ENCODE measurements at regions not wholly inside any gene's neighbourhood (a gene's known extent, or its start where the extent isn't known, plus 50 kb on each side); places are given as distances from the start of the nearest gene placed in this dataset.

DNA sequence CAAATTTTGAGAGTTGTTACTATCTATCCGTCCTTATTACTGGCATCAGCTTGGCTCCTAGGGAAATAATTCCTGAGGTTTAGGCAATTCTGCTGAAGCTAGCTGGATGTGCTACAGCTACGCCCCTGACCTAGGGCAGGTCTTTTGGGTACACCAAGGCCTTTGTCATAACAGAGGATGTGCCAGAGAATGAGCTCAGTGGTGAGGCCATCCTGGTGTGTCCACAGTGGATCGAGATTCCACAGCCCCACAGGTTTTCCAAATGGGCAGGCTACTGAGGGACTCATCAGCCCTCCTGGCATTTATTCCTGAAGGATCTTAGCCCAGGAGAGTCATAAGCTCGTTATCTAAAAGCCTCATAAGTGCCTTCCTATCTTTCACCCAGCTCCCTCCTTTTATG lies 475.2 kb upstream of the USP24 start (continued):
- TF ChIP-seq, protein P1, sequence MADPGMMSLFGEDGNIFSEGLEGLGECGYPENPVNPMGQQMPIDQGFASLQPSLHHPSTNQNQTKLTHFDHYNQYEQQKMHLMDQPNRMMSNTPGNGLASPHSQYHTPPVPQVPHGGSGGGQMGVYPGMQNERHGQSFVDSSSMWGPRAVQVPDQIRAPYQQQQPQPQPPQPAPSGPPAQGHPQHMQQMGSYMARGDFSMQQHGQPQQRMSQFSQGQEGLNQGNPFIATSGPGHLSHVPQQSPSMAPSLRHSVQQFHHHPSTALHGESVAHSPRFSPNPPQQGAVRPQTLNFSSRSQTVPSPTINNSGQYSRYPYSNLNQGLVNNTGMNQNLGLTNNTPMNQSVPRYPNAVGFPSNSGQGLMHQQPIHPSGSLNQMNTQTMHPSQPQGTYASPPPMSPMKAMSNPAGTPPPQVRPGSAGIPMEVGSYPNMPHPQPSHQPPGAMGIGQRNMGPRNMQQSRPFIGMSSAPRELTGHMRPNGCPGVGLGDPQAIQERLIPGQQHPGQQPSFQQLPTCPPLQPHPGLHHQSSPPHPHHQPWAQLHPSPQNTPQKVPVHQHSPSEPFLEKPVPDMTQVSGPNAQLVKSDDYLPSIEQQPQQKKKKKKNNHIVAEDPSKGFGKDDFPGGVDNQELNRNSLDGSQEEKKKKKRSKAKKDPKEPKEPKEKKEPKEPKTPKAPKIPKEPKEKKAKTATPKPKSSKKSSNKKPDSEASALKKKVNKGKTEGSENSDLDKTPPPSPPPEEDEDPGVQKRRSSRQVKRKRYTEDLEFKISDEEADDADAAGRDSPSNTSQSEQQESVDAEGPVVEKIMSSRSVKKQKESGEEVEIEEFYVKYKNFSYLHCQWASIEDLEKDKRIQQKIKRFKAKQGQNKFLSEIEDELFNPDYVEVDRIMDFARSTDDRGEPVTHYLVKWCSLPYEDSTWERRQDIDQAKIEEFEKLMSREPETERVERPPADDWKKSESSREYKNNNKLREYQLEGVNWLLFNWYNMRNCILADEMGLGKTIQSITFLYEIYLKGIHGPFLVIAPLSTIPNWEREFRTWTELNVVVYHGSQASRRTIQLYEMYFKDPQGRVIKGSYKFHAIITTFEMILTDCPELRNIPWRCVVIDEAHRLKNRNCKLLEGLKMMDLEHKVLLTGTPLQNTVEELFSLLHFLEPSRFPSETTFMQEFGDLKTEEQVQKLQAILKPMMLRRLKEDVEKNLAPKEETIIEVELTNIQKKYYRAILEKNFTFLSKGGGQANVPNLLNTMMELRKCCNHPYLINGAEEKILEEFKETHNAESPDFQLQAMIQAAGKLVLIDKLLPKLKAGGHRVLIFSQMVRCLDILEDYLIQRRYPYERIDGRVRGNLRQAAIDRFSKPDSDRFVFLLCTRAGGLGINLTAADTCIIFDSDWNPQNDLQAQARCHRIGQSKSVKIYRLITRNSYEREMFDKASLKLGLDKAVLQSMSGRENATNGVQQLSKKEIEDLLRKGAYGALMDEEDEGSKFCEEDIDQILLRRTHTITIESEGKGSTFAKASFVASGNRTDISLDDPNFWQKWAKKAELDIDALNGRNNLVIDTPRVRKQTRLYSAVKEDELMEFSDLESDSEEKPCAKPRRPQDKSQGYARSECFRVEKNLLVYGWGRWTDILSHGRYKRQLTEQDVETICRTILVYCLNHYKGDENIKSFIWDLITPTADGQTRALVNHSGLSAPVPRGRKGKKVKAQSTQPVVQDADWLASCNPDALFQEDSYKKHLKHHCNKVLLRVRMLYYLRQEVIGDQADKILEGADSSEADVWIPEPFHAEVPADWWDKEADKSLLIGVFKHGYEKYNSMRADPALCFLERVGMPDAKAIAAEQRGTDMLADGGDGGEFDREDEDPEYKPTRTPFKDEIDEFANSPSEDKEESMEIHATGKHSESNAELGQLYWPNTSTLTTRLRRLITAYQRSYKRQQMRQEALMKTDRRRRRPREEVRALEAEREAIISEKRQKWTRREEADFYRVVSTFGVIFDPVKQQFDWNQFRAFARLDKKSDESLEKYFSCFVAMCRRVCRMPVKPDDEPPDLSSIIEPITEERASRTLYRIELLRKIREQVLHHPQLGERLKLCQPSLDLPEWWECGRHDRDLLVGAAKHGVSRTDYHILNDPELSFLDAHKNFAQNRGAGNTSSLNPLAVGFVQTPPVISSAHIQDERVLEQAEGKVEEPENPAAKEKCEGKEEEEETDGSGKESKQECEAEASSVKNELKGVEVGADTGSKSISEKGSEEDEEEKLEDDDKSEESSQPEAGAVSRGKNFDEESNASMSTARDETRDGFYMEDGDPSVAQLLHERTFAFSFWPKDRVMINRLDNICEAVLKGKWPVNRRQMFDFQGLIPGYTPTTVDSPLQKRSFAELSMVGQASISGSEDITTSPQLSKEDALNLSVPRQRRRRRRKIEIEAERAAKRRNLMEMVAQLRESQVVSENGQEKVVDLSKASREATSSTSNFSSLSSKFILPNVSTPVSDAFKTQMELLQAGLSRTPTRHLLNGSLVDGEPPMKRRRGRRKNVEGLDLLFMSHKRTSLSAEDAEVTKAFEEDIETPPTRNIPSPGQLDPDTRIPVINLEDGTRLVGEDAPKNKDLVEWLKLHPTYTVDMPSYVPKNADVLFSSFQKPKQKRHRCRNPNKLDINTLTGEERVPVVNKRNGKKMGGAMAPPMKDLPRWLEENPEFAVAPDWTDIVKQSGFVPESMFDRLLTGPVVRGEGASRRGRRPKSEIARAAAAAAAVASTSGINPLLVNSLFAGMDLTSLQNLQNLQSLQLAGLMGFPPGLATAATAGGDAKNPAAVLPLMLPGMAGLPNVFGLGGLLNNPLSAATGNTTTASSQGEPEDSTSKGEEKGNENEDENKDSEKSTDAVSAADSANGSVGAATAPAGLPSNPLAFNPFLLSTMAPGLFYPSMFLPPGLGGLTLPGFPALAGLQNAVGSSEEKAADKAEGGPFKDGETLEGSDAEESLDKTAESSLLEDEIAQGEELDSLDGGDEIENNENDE (IDR thresholded peaks at IDR 0.05; ENCODE audit: insufficient replicate concordance, low read length) = no peak
- TF ChIP-seq CBX8 (IDR thresholded peaks at IDR 0.05; ENCODE audit: borderline replicate concordance, low read depth, low read length) = no peak
- no peak for TF ChIP-seq GTF2F1 (IDR thresholded peaks at IDR 0.05; ENCODE audit: borderline replicate concordance, low read depth, low read length)
- no peak for TF ChIP-seq RXRA (IDR thresholded peaks at IDR 0.05; ENCODE audit: insufficient read depth, low read depth, low read length)
- no peak for TF ChIP-seq BRCA1 (IDR thresholded peaks at IDR 0.05; ENCODE audit: low read depth, low read length)
- TF ChIP-seq, protein P2, sequence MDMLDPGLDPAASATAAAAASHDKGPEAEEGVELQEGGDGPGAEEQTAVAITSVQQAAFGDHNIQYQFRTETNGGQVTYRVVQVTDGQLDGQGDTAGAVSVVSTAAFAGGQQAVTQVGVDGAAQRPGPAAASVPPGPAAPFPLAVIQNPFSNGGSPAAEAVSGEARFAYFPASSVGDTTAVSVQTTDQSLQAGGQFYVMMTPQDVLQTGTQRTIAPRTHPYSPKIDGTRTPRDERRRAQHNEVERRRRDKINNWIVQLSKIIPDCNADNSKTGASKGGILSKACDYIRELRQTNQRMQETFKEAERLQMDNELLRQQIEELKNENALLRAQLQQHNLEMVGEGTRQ (IDR thresholded peaks at IDR 0.05; ENCODE audit: low read length) = no peak
- TF ChIP-seq TCF12 (IDR thresholded peaks at IDR 0.05; ENCODE audit: low read depth, low read length) = no peak
- no peak for TF ChIP-seq NRF1 (IDR thresholded peaks at IDR 0.05; ENCODE audit: low read depth, low read length)
- no peak for TF ChIP-seq HDAC2 (IDR thresholded peaks at IDR 0.05; ENCODE audit: borderline replicate concordance in 1 of 2, low read depth in 2 of 2, low read length in 2 of 2)
- TF ChIP-seq RAD21 (IDR thresholded peaks at IDR 0.05 in 1 of 2, conservative IDR thresholded peaks at IDR 0.05 in 1 of 2; ENCODE audit: low read depth in 2 of 2, low read length in 2 of 2) = no peak
- TF ChIP-seq YY1 (IDR thresholded peaks at IDR 0.05; ENCODE audit: low read depth, low read length) = no peak
